Endothelial cell of umbilical vein (primary cell): ENCODE measurements at regions not wholly inside any gene's neighbourhood (a gene's known extent, or its start where the extent isn't known, plus 50 kb on each side); places are given as distances from the start of the nearest gene placed in this dataset.

Experiments
- BruUV-seq: library from RNA; stranded (reverse); fragments of 400-500 nt; replicated peaks from 2 replicates; lab custom pipeline; 2021; lab: Mats Ljungman, UMichigan
- CTCF ChIA-PET: fragments of 300-600, 350-600 bp; sonication (Branson Sonifier 250); formaldehyde crosslinking; loops from one replicate; lab custom pipeline; 2021; ENCODE audit warnings: antibody characterized with exemption, inconsistent platforms; lab: Charles Lee
- POLR2A ChIA-PET: fragments of 300-600, 350-600 bp; sonication (Branson Sonifier 250); formaldehyde crosslinking; loops from one replicate; lab custom pipeline; 2021; ENCODE audit warnings: antibody characterized with exemption, inconsistent platforms; lab: Charles Lee
- DNase-seq: peaks from one replicate; pipeline ENCODE4 v3.0.0-alpha.2; 2011; ENCODE audit warnings: low read depth, low spot score
- FAIRE-seq: peaks from 2 replicates; lab custom pipeline; 2011; peaks lifted over from hg19 to GRCh38; lab: Jason Lieb, UNC
- H2AFZ ChIP-seq: 2 replicates; pipeline ENCODE4 v1.6.0; 2012; ENCODE audit warnings: low read depth, low read length, control low read depth, inconsistent platforms
- H3K27ac ChIP-seq: 2 replicates; pipeline ENCODE4 v1.5.1; 2011; ENCODE audit warnings: low read depth, mild to moderate bottlenecking, control low read depth, low read length, moderate library complexity; ENCODE audit not compliant: insufficient read depth
- H3K27me3 ChIP-seq, 2 experiments: 2 replicates each; pipeline versions ENCODE4 v1.6.0 to v1.6.1; 2011; ENCODE audit warnings: low read length in 2 of 2, mixed read lengths in 1 of 2; ENCODE audit not compliant: control insufficient read depth in 2 of 2, insufficient read depth in 2 of 2
- H3K36me3 ChIP-seq, 2 experiments: 2 replicates in 1 of 2; 3 replicates in 1 of 2; pipeline ENCODE4 v1.5.1; 2011; ENCODE audit warnings: low read length in 2 of 2, mild to moderate bottlenecking in 1 of 2, moderate library complexity in 1 of 2; ENCODE audit not compliant: control insufficient read depth in 2 of 2, insufficient read depth in 2 of 2; ENCODE audit errors: extremely low read depth in 1 of 2
- H3K4me1 ChIP-seq: 3 replicates; pipeline ENCODE4 v1.5.1; 2011; ENCODE audit warnings: mild to moderate bottlenecking, low read length; ENCODE audit not compliant: control insufficient read depth, insufficient read depth; ENCODE audit errors: extremely low read depth
- H3K4me2 ChIP-seq: 2 replicates; pipeline ENCODE4 v1.6.1; 2011; ENCODE audit warnings: low read length, control low read depth, mixed read lengths; ENCODE audit not compliant: insufficient read depth
- H3K4me3 ChIP-seq, 3 experiments: fragments of 200-600 bp in 1 of 3; sonication (generic), shearing (Covaris generic) in 1 of 3; replicated peaks in 1 of 3; 2 replicates each; pipeline ENCODE4 v1.5.1; 2011 to 2016; ENCODE audit warnings: control low read depth in 3 of 3, low read length in 3 of 3, mild to moderate bottlenecking in 2 of 3, inconsistent platforms in 1 of 3, low read depth in 1 of 3, moderate library complexity in 1 of 3; ENCODE audit not compliant: insufficient read depth in 1 of 3
- H3K79me2 ChIP-seq: 2 replicates; pipeline ENCODE4 v1.6.0; 2012; ENCODE audit warnings: low read length, inconsistent platforms; ENCODE audit not compliant: control insufficient read depth, insufficient read depth
- H3K9ac ChIP-seq: replicated peaks from 2 replicates; pipeline ENCODE3; 2011; ENCODE audit warnings: low read length, control low read depth; ENCODE audit not compliant: insufficient read depth; ENCODE audit errors: extremely low read depth
- H3K9me1 ChIP-seq: replicated peaks from 3 replicates; pipeline ENCODE4 v1.6.0; 2011; ENCODE audit warnings: mild to moderate bottlenecking, low read length; ENCODE audit not compliant: control insufficient read depth, insufficient read depth; ENCODE audit errors: extremely low read depth
- H3K9me3 ChIP-seq: replicated peaks from 2 replicates; pipeline ENCODE4 v1.5.1; 2012; ENCODE audit warnings: low read length, inconsistent platforms; ENCODE audit not compliant: control insufficient read depth, insufficient read depth
- H4K20me1 ChIP-seq: replicated peaks from 2 replicates; pipeline ENCODE3; 2011; ENCODE audit warnings: mild to moderate bottlenecking, low read length; ENCODE audit not compliant: control insufficient read depth, insufficient read depth; ENCODE audit errors: extremely low read depth
- CTCF ChIP-seq, 2 donors: IDR thresholded peaks; 1 replicate in 1 of 2; 2 replicates in 1 of 2; pipeline ENCODE4 v1.5.1; 2011; ENCODE audit warnings: low read length in 2 of 2, mild to moderate bottlenecking in 2 of 2, moderate library complexity in 2 of 2, control low read depth in 1 of 2, inconsistent platforms in 1 of 2, low read depth in 1 of 2; ENCODE audit not compliant: insufficient read depth in 1 of 2; ENCODE audit errors: extremely low read depth in 1 of 2
- EZH2 ChIP-seq: IDR thresholded peaks from 2 replicates; pipeline ENCODE4 v1.6.1; 2012; ENCODE audit warnings: borderline replicate concordance, low read depth, mild to moderate bottlenecking, moderate library complexity, low read length, inconsistent platforms; ENCODE audit not compliant: severe bottlenecking
- FOS ChIP-seq: IDR thresholded peaks from 2 replicates; pipeline ENCODE4 v1.6.1; 2011; ENCODE audit warnings: mild to moderate bottlenecking, low read length, moderate library complexity, borderline replicate concordance; ENCODE audit not compliant: insufficient read depth
- GATA2 ChIP-seq: IDR thresholded peaks from 2 replicates; pipeline ENCODE4 v1.7.0; 2011; ENCODE audit warnings: low read depth, mild to moderate bottlenecking, moderate library complexity, mixed read lengths, low read length; ENCODE audit not compliant: insufficient read length, insufficient read depth
- JUN ChIP-seq: IDR thresholded peaks from 2 replicates; pipeline ENCODE4 v1.6.1; 2011; ENCODE audit warnings: borderline replicate concordance, low read depth; ENCODE audit not compliant: insufficient read length, insufficient read depth
- MYC ChIP-seq: IDR thresholded peaks from one replicate; pipeline ENCODE4 v1.6.1; 2011; ENCODE audit warnings: mild to moderate bottlenecking, low read depth, low read length
- POLR2A ChIP-seq: IDR thresholded peaks from 2 replicates; pipeline ENCODE4 v1.6.1; 2012; ENCODE audit warnings: low read depth, mild to moderate bottlenecking, control low read depth, low read length
- POLR2AphosphoS5 ChIP-seq: IDR thresholded peaks from 2 replicates; pipeline ENCODE4 v1.6.1; 2012; ENCODE audit warnings: low read depth, mild to moderate bottlenecking, control low read depth, low read length, moderate library complexity; ENCODE audit not compliant: insufficient read depth
- dilution Hi-C: fragments of 300-500 bp; cut with MboI; formaldehyde crosslinking; loops from one replicate; pipeline ENCODE4 v1.15.0; 2019; ENCODE audit warnings: low sequenced_read_pairs; ENCODE audit not compliant: extremely low pct_ligation_motif_present
- intact Hi-C: fragments of 100-400 bp; cut with micrococcal nuclease; formaldehyde crosslinking; loops from one replicate; pipeline ENCODE4 v1.10.0; 2022
- TF ChIP-seq, protein P1 (sequence below): IDR thresholded peaks from 2 replicates; pipeline ENCODE4 v1.6.1; 2011; ENCODE audit not compliant: insufficient read depth, insufficient read length

DNA sequence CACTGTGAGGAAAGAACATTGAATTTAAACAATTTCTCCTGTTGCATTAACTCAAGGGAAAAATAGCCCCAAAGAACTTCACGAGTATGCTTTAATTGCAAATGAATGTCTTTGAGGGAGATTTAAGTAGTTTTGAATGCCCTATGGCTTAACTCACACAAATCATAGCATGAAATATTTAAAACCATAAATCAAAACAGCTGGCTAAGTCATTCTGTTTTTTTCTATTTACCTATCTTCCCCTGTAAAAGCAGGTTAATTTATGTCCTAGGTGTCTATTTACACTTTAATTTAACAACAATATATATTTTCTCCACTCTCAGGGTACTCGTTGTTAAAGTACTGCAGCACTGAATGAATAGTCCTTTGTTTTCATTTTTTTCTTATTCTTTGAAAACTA, 118.8 kb upstream of the PIEZO2 start:
- H3K4me3 ChIP-seq: no peak overlapping the region
- DNase-seq (no peak), FAIRE-seq (no peak)
- no peaks in the 10 kb centered on the region for H3K9me1 ChIP-seq
- intact Hi-C loops: no loop called here
- POLR2A ChIA-PET: no interaction called here
- H3K27ac ChIP-seq: no peak overlapping the region
- peaks cover 0 to 4% of the 10 kb centered on the region in 2 experiments for H3K27me3 ChIP-seq
- no peak overlapping the region for H2AFZ ChIP-seq
- H3K4me1 ChIP-seq: no peaks in the 10 kb centered on the region
- TF ChIP-seq FOS: no peak
- TF ChIP-seq CTCF (IDR thresholded peaks at IDR 0.05; ENCODE audit: extremely low read depth in 1 of 2, insufficient read depth in 1 of 2, low read depth in 1 of 2, low read length in 2 of 2): no peak
- no peak for TF ChIP-seq POLR2AphosphoS5
- no peak for TF ChIP-seq GATA2
- no peak for TF ChIP-seq EZH2
- no peak for TF ChIP-seq MYC
- TF ChIP-seq JUN: no peak
- TF ChIP-seq, protein P1, sequence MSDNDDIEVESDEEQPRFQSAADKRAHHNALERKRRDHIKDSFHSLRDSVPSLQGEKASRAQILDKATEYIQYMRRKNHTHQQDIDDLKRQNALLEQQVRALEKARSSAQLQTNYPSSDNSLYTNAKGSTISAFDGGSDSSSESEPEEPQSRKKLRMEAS: no peak
- no peak for TF ChIP-seq POLR2A
- H3K4me2 ChIP-seq: no peak overlapping the region
- no peak overlapping the region for H3K9ac ChIP-seq
- CTCF ChIA-PET: no interaction called here
- no peaks in the 10 kb centered on the region for H3K9me3 ChIP-seq
- no peaks in the 10 kb centered on the region for H4K20me1 ChIP-seq
- no peaks in the 10 kb centered on the region for H3K36me3 ChIP-seq
- BruUV-seq: no TSS peak
- H3K79me2 ChIP-seq: no peaks in the 10 kb centered on the region
- dilution Hi-C loops: no loop called here
